ENCODE measurements at regions not wholly inside any gene's neighbourhood (a gene's known extent, or its start where the extent isn't known, plus 50 kb on each side); places are given as distances from the start of the nearest gene placed in this dataset.
"Not testable (repeated sequence)": the region's sequence is repeated elsewhere in the genome, so short reads cannot be mapped to it uniquely, and the experiment has no call there.

GRCh38 chr9:2243666-2244555, 228.8 kb downstream of the SMARCA2 start:
- no peak for DNase-seq

DNA sequence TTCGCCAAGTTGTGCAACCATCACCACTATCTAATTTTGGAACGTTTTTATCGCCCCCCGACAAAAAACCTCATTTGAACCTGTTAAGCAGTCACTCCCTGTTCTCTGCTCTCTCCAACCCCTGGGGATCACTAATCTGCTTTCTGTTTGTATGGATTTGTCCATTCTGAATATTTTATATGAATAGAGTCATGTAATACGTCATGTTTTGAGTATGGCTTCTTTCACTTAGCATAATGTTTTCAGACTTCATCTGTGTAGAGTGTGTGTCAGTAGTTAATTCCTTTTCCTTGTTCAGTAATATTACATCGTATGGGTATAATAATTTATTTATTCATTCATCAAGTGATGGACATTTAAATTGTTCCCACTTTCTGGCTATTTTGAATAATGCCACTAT, 232.2 kb downstream of the SMARCA2 start:
- no peak for DNase-seq

DNA sequence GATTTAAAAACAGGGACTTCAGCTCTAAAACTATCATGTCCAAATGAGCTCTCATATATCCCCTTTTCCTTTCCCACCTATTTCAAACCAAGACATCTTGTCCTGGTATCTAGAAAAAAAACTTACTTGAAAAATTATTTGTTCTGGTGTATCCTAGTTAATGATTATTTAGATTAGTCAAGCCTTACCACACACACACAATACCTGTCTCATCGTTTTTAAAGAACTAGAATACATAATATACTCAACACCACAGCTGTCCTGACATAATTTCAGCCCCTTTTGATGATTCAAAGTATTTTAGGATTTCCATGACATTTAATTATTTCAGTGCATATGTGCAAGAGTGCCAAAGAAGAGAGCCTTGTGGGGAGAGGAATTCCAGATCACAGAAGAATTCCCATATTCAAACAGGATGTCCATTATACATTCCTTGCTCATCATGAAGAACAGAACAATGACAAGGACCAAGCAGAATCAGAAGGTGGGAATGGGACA, 233.7 kb downstream of the SMARCA2 start:
- DNase-seq = no peak

- no peak for DNase-seq
Measured at GRCh38 chr9:2253636-2254580, 238.8 kb downstream of the SMARCA2 start.

- no peak for DNase-seq
Measured at GRCh38 chr9:2255128-2255527, 240.0 kb downstream of the SMARCA2 start.

GRCh38 chr9:2257248-2257929, 242.2 kb downstream of the SMARCA2 start:
- no peak for DNase-seq

DNA sequence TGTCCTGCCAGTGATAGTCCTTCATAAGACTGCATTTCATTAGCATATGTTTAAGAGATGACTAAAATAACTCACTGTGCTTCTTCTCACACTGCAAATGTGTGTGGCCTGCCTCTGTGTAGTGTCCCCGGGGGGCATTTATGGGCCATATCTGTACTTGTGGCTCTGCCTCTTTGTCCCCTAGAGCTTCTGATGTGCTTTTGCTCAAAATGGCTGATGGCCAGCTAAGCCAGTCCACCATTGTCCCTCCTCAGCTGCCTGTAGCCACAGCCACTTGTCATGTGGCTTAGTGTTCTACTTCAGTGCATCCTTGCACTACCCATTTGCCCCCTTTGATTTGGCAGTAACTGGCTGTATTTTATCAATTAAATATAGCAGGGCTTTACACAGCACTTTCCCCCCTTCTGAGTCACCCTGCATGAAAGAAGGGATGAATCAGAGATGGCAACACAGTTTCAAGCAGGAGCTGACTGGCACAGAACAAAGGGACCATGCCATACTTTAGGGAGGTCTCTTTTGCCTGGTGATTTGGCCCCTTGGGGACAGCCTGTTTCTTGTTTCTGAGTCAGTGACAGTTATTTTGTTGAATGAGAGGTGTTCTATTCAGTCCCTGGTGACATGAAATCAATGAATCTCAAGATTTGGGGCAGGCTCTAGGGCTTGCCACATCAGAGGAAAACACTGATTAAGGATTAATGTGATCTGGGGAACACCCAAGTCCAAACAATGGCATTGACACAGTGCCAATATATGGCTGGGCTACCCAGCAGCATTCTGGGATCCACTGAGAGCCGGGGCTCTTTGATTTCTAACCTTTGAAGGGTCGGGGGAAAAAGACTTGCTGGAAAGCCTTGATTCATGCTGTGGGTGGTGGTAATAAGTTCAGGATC, 245.5 kb downstream of the SMARCA2 start:
- no peak for DNase-seq

- no peak for DNase-seq
Measured at GRCh38 chr9:2261421-2262103, 246.4 kb downstream of the SMARCA2 start.

DNA sequence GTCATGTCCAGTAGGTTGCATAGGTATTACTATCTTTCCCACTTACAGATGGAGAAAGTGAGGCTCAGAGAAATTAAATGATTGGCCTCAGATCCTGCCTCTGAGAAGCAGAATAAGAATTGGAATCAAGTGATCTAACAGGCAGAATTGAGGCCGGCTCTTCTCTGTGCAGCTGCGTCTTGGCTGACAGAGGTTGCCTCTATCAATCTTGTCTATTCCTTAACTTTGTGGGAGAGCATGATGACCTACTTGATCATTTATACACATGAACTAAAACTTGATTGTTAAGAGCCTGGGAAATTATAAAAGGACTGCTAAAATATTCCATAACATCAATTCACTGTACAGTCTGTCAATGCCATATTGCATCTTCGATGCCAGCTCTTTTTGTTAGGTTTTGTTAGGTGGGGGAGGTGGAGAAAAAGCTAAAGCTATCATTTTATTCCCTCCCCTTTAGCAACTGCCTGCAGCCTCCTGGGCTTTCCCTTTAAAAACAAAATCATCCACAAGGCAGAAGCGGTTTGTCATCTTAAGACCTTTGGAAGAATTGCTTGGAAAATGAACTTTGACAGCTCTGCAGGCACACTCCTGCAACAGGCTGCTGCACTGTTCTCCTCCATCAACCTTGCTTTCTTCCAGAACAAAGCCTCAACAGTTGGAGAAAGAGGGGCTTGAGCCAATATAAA, 247.4 kb downstream of the SMARCA2 start:
- no peak for DNase-seq

- DNase-seq = no peak
Measured at GRCh38 chr9:2263111-2263510, 248.0 kb downstream of the SMARCA2 start.

- DNase-seq = no peak
Measured at GRCh38 chr9:2263665-2264064, 248.5 kb downstream of the SMARCA2 start.

GRCh38 chr9:2264081-2264480, 248.9 kb downstream of the SMARCA2 start:
- DNase-seq = no peak

GRCh38 chr9:2267181-2267745, 252.1 kb downstream of the SMARCA2 start:
- DNase-seq = no peak

DNA sequence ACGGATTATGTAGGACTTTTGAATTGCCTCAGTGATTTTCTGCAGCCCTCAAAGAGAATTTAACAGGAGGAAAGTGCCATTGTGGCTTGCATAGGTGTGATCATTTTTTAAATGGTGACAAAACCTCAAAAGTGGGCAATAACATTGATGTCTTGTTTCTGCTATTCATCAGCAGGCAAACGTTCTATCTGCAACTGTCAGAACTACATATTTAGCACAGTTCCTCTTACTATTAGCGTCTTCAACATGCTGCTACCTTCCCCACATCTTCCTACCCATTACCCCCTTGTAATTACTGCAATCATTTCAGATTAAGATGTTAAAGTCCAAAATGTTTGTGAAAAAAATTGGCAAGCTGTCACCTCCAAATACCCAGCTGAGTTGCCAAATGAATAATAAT, 254.6 kb downstream of the SMARCA2 start:
- DNase-seq = no peak

DNA sequence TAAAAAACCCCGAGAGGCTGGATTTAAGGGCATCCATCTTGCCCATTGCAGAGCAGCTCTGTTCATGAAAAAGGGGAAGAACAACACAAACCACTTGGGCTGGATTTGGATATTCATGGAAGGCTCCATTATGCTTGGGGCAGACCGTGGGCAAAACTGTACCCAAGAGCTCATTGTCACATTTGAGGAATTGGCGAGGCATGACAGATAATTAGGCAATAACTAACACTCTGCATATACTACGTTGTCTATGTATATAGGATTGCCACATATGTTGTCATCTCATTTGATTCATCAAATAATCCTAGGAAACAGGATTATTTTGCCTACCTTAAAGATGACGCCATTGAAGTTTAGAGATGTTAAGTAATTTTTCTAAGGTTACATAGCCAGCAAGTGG, 255.4 kb downstream of the SMARCA2 start:
- DNase-seq = no peak

DNA sequence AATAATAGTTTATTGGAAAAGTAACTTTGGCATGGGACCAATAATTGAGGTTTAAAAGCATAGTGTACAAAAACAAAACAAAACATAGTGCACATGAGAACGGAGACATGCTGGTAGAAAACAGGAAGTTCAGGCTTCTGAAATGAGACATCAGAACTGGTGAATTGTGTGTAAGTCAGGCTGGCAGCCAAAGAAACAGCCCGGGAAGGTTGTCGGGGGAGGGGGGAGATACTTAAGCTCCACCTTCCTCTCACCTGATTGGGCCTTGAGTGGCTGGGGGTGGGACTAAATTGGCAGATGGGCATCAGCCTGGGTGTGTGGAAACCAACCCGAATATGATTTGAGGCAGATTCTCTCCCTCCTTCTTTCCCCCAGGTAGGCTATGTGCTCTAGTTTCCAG, 256.3 kb downstream of the SMARCA2 start:
- no peak for DNase-seq

- no peak for DNase-seq
Measured at GRCh38 chr9:2274762-2275161, 259.6 kb downstream of the SMARCA2 start.

DNA sequence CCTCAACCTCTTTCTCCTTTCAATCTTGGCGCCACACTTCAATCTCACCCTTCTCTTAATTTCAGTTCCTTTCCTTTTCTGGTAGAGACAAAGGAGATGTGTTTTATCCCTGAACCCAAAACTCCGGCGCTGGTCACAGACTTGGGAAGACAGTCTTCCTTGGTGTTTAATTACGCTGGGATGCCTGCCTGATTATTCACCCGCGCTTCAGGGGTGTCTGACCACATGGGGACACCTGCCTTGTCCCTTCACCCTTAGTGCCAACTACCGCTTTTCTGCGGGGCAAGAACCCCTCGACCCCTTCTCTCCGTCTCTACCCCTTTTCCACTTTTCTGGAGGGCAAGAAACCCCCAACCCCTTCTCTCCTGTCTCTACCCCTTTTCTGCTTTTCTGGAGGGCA, 261.1 kb downstream of the SMARCA2 start:
- no peak for DNase-seq

DNA sequence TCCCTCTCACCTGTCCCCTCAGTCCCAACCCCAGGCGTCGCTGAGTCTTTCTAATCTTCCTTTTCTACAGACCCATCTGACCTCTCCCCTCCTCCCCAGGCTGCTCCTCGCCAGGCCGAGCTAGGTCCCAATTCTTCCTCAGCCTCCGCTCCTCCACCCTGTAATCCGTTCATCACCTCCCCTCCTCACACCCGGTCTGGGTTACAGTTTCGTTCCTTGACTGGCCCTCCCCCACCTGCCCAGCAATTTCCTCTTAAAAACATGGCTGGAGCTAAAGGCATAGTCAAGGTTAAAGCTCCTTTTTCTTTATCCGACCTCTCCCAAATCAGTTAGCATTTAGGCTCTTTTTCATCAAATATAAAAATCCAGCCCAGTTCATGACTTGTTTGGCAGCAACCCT, 262.0 kb downstream of the SMARCA2 start:
- not testable (repeated sequence) for DNase-seq

DNA sequence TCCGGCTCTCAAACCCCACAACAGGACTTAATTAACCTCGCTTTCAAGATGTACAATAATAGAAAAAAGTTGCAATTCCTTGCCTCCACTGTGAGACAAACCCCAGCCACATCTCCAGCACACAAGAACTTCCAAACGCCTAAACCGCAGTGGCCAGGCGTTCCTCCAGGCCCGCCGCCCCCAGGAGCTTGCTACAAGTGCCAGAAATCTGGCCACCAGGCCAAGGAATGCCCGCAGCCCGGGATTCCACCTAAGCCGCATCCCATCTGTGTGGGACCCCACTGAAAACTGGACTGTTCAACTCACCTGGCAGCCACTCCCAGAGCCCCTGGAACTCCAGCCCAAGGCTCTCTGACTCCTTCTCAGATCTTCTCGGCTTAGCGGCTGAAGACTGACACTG, 262.5 kb downstream of the SMARCA2 start:
- DNase-seq = not testable (repeated sequence)
